ENCODE measurements at regions not wholly inside any gene's neighbourhood (a gene's known extent, or its start where the extent isn't known, plus 50 kb on each side); places are given as distances from the start of the nearest gene placed in this dataset.

DNA sequence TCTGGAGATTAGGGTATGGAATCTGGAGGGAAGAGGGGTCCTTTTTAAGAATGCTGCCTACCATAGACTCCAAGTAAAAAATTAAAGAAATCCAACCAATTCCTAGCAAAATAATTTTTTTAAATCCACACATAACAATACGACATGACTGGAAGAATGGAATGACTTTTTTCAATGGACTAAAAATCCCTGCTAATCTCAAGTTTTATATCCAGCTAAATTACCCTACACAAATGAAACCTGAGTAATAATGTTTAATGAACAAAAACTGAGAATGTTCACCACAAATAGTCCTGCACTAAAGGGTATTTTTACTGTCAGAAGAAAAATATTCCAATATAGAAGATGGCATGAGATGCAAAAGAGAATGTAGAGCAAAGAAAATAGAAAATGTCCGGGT, 220.3 kb upstream of the AGTR1 start:
- Mint-ChIP-seq H3K36me3 (ENCODE audit: low read depth) (no peaks in the 10 kb centered on the region), H3K4me3 (no peak overlapping the region), H3K9me3 (peaks cover 11% of the 10 kb centered on the region), H3K27me3 (no peaks in the 10 kb centered on the region), H3K4me1 (ENCODE audit: low read depth) (no peaks in the 10 kb centered on the region), H3K27ac (no peak overlapping the region)
- ATAC-seq (ENCODE audit: poor library complexity), result no peak
- no peak overlapping the region for H3K4me3 ChIP-seq (ENCODE audit: low read length)
- no peaks in the 10 kb centered on the region for H3K4me1 ChIP-seq (ENCODE audit: insufficient read depth, low read length)
- no peak overlapping the region for H3K27ac ChIP-seq (ENCODE audit: low read depth in 1 of 2, low read length in 2 of 2)
- no peak for DNase-seq
- CTCF ChIA-PET, result no interaction called here
- H3K9me3 ChIP-seq (ENCODE audit: control insufficient read depth in 1 of 2, insufficient read depth in 1 of 2, low read length in 2 of 2), result peaks cover 0 to 9% of the 10 kb centered on the region in 2 experiments
- TF ChIP-seq, protein P1, sequence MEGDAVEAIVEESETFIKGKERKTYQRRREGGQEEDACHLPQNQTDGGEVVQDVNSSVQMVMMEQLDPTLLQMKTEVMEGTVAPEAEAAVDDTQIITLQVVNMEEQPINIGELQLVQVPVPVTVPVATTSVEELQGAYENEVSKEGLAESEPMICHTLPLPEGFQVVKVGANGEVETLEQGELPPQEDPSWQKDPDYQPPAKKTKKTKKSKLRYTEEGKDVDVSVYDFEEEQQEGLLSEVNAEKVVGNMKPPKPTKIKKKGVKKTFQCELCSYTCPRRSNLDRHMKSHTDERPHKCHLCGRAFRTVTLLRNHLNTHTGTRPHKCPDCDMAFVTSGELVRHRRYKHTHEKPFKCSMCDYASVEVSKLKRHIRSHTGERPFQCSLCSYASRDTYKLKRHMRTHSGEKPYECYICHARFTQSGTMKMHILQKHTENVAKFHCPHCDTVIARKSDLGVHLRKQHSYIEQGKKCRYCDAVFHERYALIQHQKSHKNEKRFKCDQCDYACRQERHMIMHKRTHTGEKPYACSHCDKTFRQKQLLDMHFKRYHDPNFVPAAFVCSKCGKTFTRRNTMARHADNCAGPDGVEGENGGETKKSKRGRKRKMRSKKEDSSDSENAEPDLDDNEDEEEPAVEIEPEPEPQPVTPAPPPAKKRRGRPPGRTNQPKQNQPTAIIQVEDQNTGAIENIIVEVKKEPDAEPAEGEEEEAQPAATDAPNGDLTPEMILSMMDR (IDR thresholded peaks at IDR 0.05), result no peak
- no peaks in the 10 kb centered on the region for H3K27me3 ChIP-seq (ENCODE audit: control insufficient read depth in 1 of 2, insufficient read depth in 2 of 2, low read length in 2 of 2)
- intact Hi-C loops (cut with DNase I, micrococcal nuclease), result no loop called here
- POLR2A ChIA-PET, result no interaction called here
- no peaks in the 10 kb centered on the region for H3K36me3 ChIP-seq (ENCODE audit: insufficient read depth, low read length)

DNA sequence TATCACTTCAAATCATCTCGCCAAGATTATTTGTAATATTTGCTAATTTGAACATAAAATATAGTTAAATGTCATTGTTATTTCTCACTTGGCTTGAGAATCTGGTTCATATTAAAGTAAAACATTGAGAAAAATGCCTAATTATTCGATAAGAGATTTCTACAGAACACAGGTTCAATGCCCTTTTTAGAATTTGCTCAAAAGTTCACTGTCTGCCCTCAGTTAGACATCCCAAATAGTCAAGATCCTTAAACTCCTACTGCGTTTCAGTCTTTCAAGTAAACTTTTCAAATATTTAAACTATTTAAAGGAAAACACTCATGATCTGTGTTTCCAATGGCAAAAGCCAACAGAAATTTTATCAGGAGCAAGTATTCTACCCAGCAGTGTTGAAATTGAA, 204.1 kb upstream of the AGTR1 start:
- ChIA-PET CTCF (no interaction called here), POLR2A (no interaction called here)
- no peak overlapping the region for H3K27ac Mint-ChIP-seq
- DNase-seq (no peak), ATAC-seq (ENCODE audit: poor library complexity) (no peak)
- H3K4me1 Mint-ChIP-seq (ENCODE audit: low read depth), result no peaks in the 10 kb centered on the region
- H3K27ac ChIP-seq (ENCODE audit: low read depth in 1 of 2, low read length in 2 of 2), result no peak overlapping the region
- no peaks in the 10 kb centered on the region for H3K27me3 Mint-ChIP-seq
- no peak overlapping the region for H3K4me3 ChIP-seq (ENCODE audit: low read length)
- H3K4me1 ChIP-seq (ENCODE audit: insufficient read depth, low read length), result no peaks in the 10 kb centered on the region
- peaks cover 0 to 3% of the 10 kb centered on the region in 2 experiments for H3K9me3 ChIP-seq (ENCODE audit: control insufficient read depth in 1 of 2, insufficient read depth in 1 of 2, low read length in 2 of 2)
- TF ChIP-seq, protein P1 (IDR thresholded peaks at IDR 0.05), result no peak
- intact Hi-C loops (cut with DNase I, micrococcal nuclease), result no loop called here
- no peaks in the 10 kb centered on the region for H3K36me3 ChIP-seq (ENCODE audit: insufficient read depth, low read length)
- H3K27me3 ChIP-seq (ENCODE audit: control insufficient read depth in 1 of 2, insufficient read depth in 2 of 2, low read length in 2 of 2), result no peaks in the 10 kb centered on the region
- H3K9me3 Mint-ChIP-seq, result peaks cover 2% of the 10 kb centered on the region
- H3K36me3 Mint-ChIP-seq (ENCODE audit: low read depth), result no peaks in the 10 kb centered on the region
- no peak overlapping the region for H3K4me3 Mint-ChIP-seq

DNA sequence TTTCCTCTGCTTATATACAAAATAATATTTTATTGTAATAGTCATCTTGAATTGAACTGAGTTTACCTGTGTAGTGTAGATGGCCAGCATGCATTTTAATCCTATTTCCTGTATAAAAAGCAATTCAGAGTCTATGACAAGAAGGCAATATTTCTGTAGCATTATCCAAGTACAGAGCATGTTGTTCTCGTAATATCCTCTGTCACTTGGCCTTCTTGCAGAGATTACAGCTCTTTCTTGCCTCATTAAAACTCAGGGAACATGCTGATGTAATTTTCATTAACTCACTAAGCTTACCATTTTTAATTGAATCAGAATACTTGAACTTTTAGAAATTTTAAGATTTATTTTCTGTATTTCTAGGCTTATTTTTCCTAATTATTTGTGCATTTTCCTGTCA, 203.3 kb upstream of the AGTR1 start:
- Mint-ChIP-seq H3K9me3 (peaks cover 1% of the 10 kb centered on the region), H3K4me1 (ENCODE audit: low read depth) (no peaks in the 10 kb centered on the region), H3K27me3 (no peaks in the 10 kb centered on the region), H3K27ac (no peak overlapping the region), H3K36me3 (ENCODE audit: low read depth) (no peaks in the 10 kb centered on the region), H3K4me3 (no peak overlapping the region)
- ChIA-PET POLR2A (no interaction called here), CTCF (no interaction called here)
- intact Hi-C loops (cut with DNase I, micrococcal nuclease), result no loop called here
- ATAC-seq (ENCODE audit: poor library complexity) (no peak), DNase-seq (no peak)
- no peaks in the 10 kb centered on the region for H3K36me3 ChIP-seq (ENCODE audit: insufficient read depth, low read length)
- H3K9me3 ChIP-seq (ENCODE audit: control insufficient read depth in 1 of 2, insufficient read depth in 1 of 2, low read length in 2 of 2), result no peaks in the 10 kb centered on the region
- TF ChIP-seq, protein P1 (IDR thresholded peaks at IDR 0.05), result no peak
- no peak overlapping the region for H3K27ac ChIP-seq (ENCODE audit: low read depth in 1 of 2, low read length in 2 of 2)
- H3K4me3 ChIP-seq (ENCODE audit: low read length), result no peak overlapping the region
- H3K27me3 ChIP-seq (ENCODE audit: control insufficient read depth in 1 of 2, insufficient read depth in 2 of 2, low read length in 2 of 2), result no peaks in the 10 kb centered on the region
- no peaks in the 10 kb centered on the region for H3K4me1 ChIP-seq (ENCODE audit: insufficient read depth, low read length)

All from CD4-positive, alpha-beta T cell (primary cell).